GM21367 (cell line): ENCODE measurements at regions not wholly inside any gene's neighbourhood (a gene's known extent, or its start where the extent isn't known, plus 50 kb on each side); places are given as distances from the start of the nearest gene placed in this dataset.

Experiments
- ATAC-seq: cut with Tn5 transposase; IDR thresholded peaks from one replicate; pipeline ENCODE4 v1.9.1; 2021; ENCODE audit not compliant: unreplicated experiment

DNA sequence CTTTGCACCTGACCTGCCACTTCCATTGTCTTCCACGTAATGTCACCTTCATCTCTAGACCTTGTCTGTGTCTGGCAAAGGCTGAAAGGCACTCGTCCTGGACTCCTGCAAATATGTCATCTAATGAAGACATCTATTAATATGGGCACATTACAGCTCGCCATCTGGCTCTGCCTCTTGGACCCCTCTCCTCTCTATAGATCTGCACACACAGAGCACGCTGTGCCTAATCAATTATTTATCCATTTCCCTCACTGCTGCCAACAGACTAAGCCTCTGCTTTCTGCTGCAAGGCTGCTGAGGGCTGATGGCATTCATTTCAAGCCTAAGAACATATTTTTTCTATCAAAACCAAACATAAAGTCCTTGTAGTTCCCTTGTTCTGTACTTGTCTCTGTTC lies 573.0 kb downstream of the TUSC7 start:
- ATAC-seq = no peak

- no peak for ATAC-seq
Measured at GRCh38 chr3:117285737-117286136, 576.2 kb downstream of the TUSC7 start.

- ATAC-seq = no peak
Measured at GRCh38 chr3:117286488-117286887, 576.9 kb downstream of the TUSC7 start.

- ATAC-seq = no peak
Measured at GRCh38 chr3:117287602-117288001, 578.0 kb downstream of the TUSC7 start.

GRCh38 chr3:117291476-117291875 lies 581.9 kb downstream of the TUSC7 start:
- ATAC-seq = no peak

- ATAC-seq = no peak
Measured at GRCh38 chr3:117297065-117297464, 587.5 kb downstream of the TUSC7 start.

DNA sequence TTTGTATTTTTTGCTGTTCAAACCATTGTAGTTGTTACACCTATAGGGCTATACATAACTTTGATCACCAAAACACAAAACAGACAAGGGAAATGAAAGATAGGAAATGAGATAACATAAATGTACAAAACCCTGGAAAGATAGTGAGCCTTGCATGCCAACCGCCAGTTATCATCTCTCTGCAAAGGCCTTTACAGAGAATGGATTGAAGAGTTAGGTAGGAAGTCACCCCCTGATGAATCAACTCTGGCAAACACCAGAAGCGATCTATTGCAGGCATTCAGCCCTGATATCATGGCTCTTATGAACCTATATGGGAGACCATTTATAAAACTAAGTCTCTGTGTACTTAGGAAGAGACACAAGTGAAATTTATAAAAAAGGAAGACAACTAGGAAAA lies 588.0 kb downstream of the TUSC7 start:
- ATAC-seq = no peak

DNA sequence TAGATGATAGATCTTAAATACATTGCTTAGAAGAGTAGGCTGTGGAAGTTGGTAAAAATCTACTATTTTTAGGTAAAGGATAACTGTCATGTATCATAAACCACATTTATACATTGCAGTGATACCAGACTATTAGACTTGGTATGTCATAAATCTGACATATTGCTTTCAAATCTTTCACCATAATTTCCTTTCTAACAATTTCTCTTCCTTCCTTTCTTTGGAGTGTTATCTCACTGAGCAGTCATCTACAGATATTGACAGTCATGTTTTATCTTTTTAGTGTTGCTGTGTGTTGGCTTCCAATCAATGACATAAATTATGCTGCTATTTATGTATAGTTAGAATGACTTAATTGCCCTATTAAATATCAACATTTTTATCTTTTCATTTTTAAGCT lies 588.7 kb downstream of the TUSC7 start:
- ATAC-seq = no peak

DNA sequence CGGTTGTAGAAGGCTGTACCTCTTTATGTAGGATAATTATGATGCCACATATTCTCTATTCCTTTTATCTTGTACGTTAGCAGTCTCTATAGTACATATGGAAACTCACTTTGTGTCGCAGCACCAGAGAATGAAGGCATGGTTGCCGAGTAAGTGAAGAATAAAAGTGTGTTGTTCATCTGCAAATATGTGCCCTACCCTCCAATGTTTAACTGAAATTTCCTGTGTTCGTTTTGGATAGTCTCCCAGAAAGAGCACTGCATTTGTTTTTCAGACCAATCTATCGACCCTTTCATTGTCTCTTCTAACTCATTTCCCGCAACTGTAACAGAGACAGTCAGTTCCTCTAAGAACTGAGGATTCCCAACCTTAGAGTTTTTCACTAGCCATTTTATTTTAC lies 592.8 kb downstream of the TUSC7 start:
- no peak for ATAC-seq

- no peak for ATAC-seq
Measured at GRCh38 chr3:117303443-117303842, 593.9 kb downstream of the TUSC7 start.

DNA sequence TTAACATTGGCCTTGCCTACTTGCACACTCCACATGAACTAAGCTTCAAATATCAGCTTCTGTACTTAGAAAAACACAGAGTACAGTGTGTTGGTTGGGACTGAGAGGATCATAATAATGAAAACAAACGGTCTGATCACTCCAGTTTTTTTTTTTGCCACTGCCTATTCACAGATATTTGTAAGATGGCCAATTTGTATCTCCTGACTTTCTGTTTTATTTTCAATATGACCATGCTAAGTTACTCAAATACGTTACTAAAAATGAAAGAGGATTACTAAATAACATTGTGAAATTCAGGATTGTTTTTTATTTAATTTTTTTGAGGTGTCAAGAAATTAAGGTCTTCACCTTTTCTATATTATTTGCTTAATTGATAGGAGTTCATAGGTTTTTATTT lies 595.1 kb downstream of the TUSC7 start:
- no peak for ATAC-seq

DNA sequence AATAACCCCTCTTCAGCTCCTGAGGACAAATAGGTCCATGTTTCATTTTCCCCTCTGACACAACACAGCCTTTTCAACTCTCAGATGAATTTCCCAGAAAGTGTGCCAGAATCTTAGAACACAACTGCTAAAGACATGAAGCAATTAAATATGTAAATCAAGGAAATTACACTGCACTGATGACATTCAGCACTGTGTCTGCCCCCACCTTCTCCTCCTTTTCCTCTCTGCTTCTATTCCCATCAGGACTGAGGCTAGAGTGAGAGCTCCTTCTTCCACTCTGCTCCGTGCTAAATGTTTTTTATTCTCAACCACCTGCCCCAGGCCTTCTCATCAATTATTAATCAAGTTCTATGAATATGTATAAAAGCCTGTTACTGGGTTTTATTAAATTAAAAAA lies 596.1 kb downstream of the TUSC7 start:
- ATAC-seq = no peak

GRCh38 chr3:117306299-117306698 lies 596.7 kb downstream of the TUSC7 start:
- peak; percentile 76 for ATAC-seq

- no peak for ATAC-seq
Measured at GRCh38 chr3:117308353-117308752, 598.8 kb downstream of the TUSC7 start.

DNA sequence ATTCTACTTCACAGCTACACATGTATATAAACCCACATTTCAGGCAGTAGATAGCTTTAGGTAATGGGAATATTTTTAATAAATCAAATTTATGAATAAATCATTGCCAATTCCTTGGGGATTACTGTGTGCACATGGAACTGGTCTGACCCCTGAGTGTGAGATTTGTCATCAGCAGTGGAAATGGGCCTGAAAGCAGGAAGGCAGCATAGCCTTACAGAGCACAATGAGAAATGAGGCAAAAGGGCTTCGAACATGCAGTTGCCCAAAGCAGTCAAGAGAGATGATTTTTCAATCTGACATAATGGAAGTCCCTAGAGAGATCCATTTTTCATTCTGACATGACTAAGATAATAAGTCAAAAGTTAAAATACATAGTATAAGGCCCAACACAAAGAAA lies 599.2 kb downstream of the TUSC7 start:
- ATAC-seq = no peak

- ATAC-seq = no peak
Measured at GRCh38 chr3:117310536-117310935, 601.0 kb downstream of the TUSC7 start.

GRCh38 chr3:117314441-117315150 lies 605.0 kb downstream of the TUSC7 start:
- no peak for ATAC-seq

- no peak for ATAC-seq
Measured at GRCh38 chr3:117322866-117323265, 613.3 kb downstream of the TUSC7 start.

DNA sequence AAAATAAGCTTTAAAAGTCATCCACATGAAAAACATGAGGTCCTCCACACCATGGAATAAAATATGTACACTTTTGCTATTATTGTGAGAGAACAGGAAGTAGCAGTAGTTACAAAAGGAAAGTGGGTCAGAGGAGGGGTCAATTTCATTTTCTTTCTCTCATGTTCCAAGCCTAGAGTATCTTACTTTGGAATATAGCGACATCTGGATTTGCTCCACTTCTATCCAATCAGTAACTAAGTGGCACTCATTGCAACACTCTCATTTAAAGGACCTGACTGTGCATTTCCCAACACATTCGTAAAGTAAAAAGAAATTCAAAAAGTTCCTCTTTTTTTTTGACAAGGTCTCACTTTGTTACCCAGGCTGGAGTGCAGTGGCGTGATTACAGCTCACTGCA lies 637.3 kb downstream of the TUSC7 start:
- ATAC-seq = no peak

GRCh38 chr3:117348884-117349283 lies 639.3 kb downstream of the TUSC7 start:
- no peak for ATAC-seq

GRCh38 chr3:117349566-117349965 lies 640.0 kb downstream of the TUSC7 start:
- ATAC-seq = no peak

GRCh38 chr3:117350371-117350770 lies 640.8 kb downstream of the TUSC7 start:
- ATAC-seq = no peak

DNA sequence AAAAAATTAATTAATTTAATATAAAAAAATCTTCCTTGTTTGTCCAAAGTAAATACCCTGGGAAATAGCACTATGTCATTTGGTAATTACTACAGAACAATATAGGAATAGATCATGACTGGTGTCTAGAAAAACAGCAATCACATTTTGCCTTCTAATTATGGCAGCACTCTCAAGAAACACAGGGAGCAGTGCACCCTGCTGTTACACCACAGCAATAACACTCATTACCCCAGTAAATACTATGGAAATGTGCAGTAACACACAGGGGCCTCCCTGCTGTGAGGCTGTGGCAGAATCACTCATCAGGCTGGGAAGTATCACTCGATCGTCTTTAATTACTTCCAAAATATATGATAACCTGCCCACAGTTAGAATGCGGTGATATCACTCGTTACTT lies 646.0 kb downstream of the TUSC7 start:
- peak; percentile 69 for ATAC-seq
